HG03097 (cell line): ENCODE measurements at regions not wholly inside any gene's neighbourhood (a gene's known extent, or its start where the extent isn't known, plus 50 kb on each side); places are given as distances from the start of the nearest gene placed in this dataset.

Source experiments
- ATAC-seq: cut with Tn5 transposase; IDR thresholded peaks from one replicate; pipeline ENCODE4 v1.9.1; 2021; ENCODE audit not compliant: unreplicated experiment, low FRiP score

- no peak for ATAC-seq
Measured at GRCh38 chr9:18362901-18363685, 110.9 kb upstream of the ADAMTSL1 start.

- no peak for ATAC-seq
Measured at GRCh38 chr9:18365651-18366050, 108.3 kb upstream of the ADAMTSL1 start.

GRCh38 chr9:18366184-18366583 is 107.8 kb upstream of the ADAMTSL1 start:
- no peak for ATAC-seq

- ATAC-seq: no peak
Measured at GRCh38 chr9:18368206-18368605, 105.7 kb upstream of the ADAMTSL1 start.

- no peak for ATAC-seq
Measured at GRCh38 chr9:18371141-18371540, 102.8 kb upstream of the ADAMTSL1 start.

- no peak for ATAC-seq
Measured at GRCh38 chr9:18371621-18372020, 102.3 kb upstream of the ADAMTSL1 start.

- no peak for ATAC-seq
Measured at GRCh38 chr9:18379073-18379811, 94.7 kb upstream of the ADAMTSL1 start.

- no peak for ATAC-seq
Measured at GRCh38 chr9:18382243-18382642, 91.7 kb upstream of the ADAMTSL1 start.

GRCh38 chr9:18384066-18384465 is 89.9 kb upstream of the ADAMTSL1 start:
- no peak for ATAC-seq

GRCh38 chr9:18385696-18386490 is 88.1 kb upstream of the ADAMTSL1 start:
- ATAC-seq: no peak

GRCh38 chr9:18390393-18390792 is 83.6 kb upstream of the ADAMTSL1 start:
- ATAC-seq: no peak

- no peak for ATAC-seq
Measured at GRCh38 chr9:18393340-18394130, 80.4 kb upstream of the ADAMTSL1 start.

- ATAC-seq: no peak
Measured at GRCh38 chr9:18394847-18395351, 79.1 kb upstream of the ADAMTSL1 start.

GRCh38 chr9:18396102-18396728 is 77.7 kb upstream of the ADAMTSL1 start:
- no peak for ATAC-seq

GRCh38 chr9:18397076-18397475 is 76.9 kb upstream of the ADAMTSL1 start:
- no peak for ATAC-seq

- ATAC-seq: no peak
Measured at GRCh38 chr9:18398038-18398437, 75.9 kb upstream of the ADAMTSL1 start.

GRCh38 chr9:18404434-18405029 is 69.4 kb upstream of the ADAMTSL1 start:
- no peak for ATAC-seq

- ATAC-seq: no peak
Measured at GRCh38 chr9:18405240-18405639, 68.7 kb upstream of the ADAMTSL1 start.

GRCh38 chr9:18410983-18411382 is 63.0 kb upstream of the ADAMTSL1 start:
- no peak for ATAC-seq
